ENCODE measurements at regions not wholly inside any gene's neighbourhood (a gene's known extent, or its start where the extent isn't known, plus 50 kb on each side); places are given as distances from the start of the nearest gene placed in this dataset.

DNA sequence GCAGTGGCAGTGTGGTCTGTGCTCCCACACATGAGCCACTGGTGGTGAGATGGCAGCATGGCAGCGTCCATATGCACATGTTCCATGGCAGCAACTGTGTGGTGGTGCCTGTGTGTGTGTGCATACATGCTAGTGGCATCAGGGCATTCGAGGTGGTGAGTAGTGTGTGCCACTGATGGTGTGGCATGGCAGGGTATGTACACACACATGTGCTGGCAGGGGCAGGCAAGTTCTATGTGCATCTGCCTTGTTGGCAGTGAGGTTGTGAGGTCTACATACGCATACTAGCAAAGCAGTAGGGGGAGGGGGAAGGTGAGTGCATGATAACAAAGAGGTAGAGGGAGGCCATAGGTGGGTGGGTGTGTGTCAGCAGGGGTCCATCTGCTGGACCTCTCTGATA is 378.7 kb downstream of the C3orf38 start:
- no peaks in the 10 kb centered on the region for H4K20me1 ChIP-seq (ENCODE audit: insufficient read depth)
- no peak for DNase-seq
- 4% methylated on average over 3 of the region's 3 CpGs for WGBS (ENCODE audit: low lambda C conversion rate)
- H3K4me2 ChIP-seq, result no peak overlapping the region
- no peak overlapping the region for H2AFZ ChIP-seq (ENCODE audit: low read depth)
- H3K9me2 ChIP-seq, result no peaks in the 10 kb centered on the region
- no peaks in the 10 kb centered on the region for H3K27me3 ChIP-seq (ENCODE audit: insufficient read depth)
- no peaks in the 10 kb centered on the region for H3K9me3 ChIP-seq
- no peaks in the 10 kb centered on the region for H3K36me3 ChIP-seq (replicated peaks in 1 of 2; ENCODE audit: control insufficient read depth in 1 of 2, insufficient read depth in 2 of 2, low read length in 1 of 2)
- H3K4me3 ChIP-seq (ENCODE audit: low read depth in 2 of 2, low read length in 1 of 2), result no peak overlapping the region
- TF ChIP-seq RCOR1 (IDR thresholded peaks at IDR 0.05; ENCODE audit: low read length) (no peak), RFX5 (IDR thresholded peaks at IDR 0.05; ENCODE audit: low read length) (no peak), YY1 (IDR thresholded peaks at IDR 0.05; ENCODE audit: low read depth) (no peak), EZH2phosphoT487 (IDR thresholded peaks at IDR 0.05; ENCODE audit: borderline replicate concordance, low read depth) (no peak), TAF1 (IDR thresholded peaks at IDR 0.05; ENCODE audit: borderline replicate concordance, low read depth, low read length) (no peak), RXRA (IDR thresholded peaks at IDR 0.05; ENCODE audit: borderline replicate concordance, low read depth) (no peak), TCF12 (IDR thresholded peaks at IDR 0.05) (no peak), POLR2AphosphoS5 (IDR thresholded peaks at IDR 0.05; ENCODE audit: low read depth, low read length) (no peak), FOSL2 (IDR thresholded peaks at IDR 0.05; ENCODE audit: borderline replicate concordance, low read depth) (no peak)
- TF ChIP-seq, protein P1, sequence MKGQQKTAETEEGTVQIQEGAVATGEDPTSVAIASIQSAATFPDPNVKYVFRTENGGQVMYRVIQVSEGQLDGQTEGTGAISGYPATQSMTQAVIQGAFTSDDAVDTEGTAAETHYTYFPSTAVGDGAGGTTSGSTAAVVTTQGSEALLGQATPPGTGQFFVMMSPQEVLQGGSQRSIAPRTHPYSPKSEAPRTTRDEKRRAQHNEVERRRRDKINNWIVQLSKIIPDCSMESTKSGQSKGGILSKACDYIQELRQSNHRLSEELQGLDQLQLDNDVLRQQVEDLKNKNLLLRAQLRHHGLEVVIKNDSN (IDR thresholded peaks at IDR 0.05; ENCODE audit: borderline replicate concordance, low read depth), result no peak
- TF ChIP-seq, protein P2, sequence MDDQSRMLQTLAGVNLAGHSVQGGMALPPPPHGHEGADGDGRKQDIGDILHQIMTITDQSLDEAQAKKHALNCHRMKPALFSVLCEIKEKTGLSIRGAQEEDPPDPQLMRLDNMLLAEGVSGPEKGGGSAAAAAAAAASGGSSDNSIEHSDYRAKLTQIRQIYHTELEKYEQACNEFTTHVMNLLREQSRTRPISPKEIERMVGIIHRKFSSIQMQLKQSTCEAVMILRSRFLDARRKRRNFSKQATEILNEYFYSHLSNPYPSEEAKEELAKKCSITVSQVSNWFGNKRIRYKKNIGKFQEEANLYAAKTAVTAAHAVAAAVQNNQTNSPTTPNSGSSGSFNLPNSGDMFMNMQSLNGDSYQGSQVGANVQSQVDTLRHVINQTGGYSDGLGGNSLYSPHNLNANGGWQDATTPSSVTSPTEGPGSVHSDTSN (IDR thresholded peaks at IDR 0.05), result no peak
- TF ChIP-seq, protein P3, sequence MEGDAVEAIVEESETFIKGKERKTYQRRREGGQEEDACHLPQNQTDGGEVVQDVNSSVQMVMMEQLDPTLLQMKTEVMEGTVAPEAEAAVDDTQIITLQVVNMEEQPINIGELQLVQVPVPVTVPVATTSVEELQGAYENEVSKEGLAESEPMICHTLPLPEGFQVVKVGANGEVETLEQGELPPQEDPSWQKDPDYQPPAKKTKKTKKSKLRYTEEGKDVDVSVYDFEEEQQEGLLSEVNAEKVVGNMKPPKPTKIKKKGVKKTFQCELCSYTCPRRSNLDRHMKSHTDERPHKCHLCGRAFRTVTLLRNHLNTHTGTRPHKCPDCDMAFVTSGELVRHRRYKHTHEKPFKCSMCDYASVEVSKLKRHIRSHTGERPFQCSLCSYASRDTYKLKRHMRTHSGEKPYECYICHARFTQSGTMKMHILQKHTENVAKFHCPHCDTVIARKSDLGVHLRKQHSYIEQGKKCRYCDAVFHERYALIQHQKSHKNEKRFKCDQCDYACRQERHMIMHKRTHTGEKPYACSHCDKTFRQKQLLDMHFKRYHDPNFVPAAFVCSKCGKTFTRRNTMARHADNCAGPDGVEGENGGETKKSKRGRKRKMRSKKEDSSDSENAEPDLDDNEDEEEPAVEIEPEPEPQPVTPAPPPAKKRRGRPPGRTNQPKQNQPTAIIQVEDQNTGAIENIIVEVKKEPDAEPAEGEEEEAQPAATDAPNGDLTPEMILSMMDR (IDR thresholded peaks at IDR 0.05), result no peak
- TF ChIP-seq, protein P4, sequence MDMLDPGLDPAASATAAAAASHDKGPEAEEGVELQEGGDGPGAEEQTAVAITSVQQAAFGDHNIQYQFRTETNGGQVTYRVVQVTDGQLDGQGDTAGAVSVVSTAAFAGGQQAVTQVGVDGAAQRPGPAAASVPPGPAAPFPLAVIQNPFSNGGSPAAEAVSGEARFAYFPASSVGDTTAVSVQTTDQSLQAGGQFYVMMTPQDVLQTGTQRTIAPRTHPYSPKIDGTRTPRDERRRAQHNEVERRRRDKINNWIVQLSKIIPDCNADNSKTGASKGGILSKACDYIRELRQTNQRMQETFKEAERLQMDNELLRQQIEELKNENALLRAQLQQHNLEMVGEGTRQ (IDR thresholded peaks at IDR 0.05; ENCODE audit: borderline replicate concordance, low read depth, low read length), result no peak
- H3F3A ChIP-seq (replicated peaks; ENCODE audit: insufficient read depth), result no peaks in the 10 kb centered on the region
- H3K9ac ChIP-seq, result no peak overlapping the region
- POLR2A ChIA-PET, result no interaction called here
- no peaks in the 10 kb centered on the region for H3K4me1 ChIP-seq (ENCODE audit: control insufficient read depth in 1 of 2, insufficient read depth in 2 of 2, low read depth in 1 of 2, low read length in 1 of 2)
- CTCF ChIA-PET, result no interaction called here
- no peak overlapping the region for H3K27ac ChIP-seq (ENCODE audit: low read depth in 2 of 2, low read length in 1 of 2)
- H3K79me2 ChIP-seq (ENCODE audit: insufficient read depth), result no peaks in the 10 kb centered on the region

DNA sequence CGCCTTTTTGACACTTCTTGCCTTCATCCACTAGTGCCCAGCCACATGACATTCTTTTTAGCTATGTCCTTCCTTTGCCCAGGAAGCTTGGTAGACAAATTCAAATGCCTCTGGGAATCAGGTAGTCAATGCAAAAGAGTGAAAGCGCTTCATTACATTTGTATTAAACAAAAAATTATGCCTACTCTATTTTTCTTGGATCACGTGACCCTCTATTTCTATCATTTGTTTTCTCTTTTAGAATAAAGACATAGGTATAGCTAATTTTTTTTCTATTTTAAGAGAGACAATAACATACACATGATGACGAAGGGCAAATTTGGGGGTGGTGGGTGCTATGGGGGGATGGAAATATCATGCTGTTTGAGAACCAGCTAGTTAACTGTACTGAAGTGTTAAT is 384.8 kb downstream of the C3orf38 start:
- ChIA-PET CTCF (no interaction called here), POLR2A (no interaction called here)
- H3K4me1 ChIP-seq (ENCODE audit: control insufficient read depth in 1 of 2, insufficient read depth in 2 of 2, low read depth in 1 of 2, low read length in 1 of 2), result no peaks in the 10 kb centered on the region
- no peak overlapping the region for H3K4me3 ChIP-seq (ENCODE audit: low read depth in 2 of 2, low read length in 1 of 2)
- no peaks in the 10 kb centered on the region for H3K36me3 ChIP-seq (replicated peaks in 1 of 2; ENCODE audit: control insufficient read depth in 1 of 2, insufficient read depth in 2 of 2, low read length in 1 of 2)
- under 1% methylated on average over 4 of the region's 4 CpGs for WGBS (ENCODE audit: low lambda C conversion rate)
- H3K9me2 ChIP-seq, result no peaks in the 10 kb centered on the region
- H3K79me2 ChIP-seq (ENCODE audit: insufficient read depth), result no peaks in the 10 kb centered on the region
- H3F3A ChIP-seq (replicated peaks; ENCODE audit: insufficient read depth), result no peaks in the 10 kb centered on the region
- H3K27me3 ChIP-seq (ENCODE audit: insufficient read depth), result no peaks in the 10 kb centered on the region
- no peaks in the 10 kb centered on the region for H3K9me3 ChIP-seq
- no peak overlapping the region for H3K9ac ChIP-seq
- H3K4me2 ChIP-seq, result no peak overlapping the region
- DNase-seq, result no peak
- no peak overlapping the region for H2AFZ ChIP-seq (ENCODE audit: low read depth)
- no peaks in the 10 kb centered on the region for H4K20me1 ChIP-seq (ENCODE audit: insufficient read depth)
- no peak overlapping the region for H3K27ac ChIP-seq (ENCODE audit: low read depth in 2 of 2, low read length in 1 of 2)
- TF ChIP-seq FOXJ3 (CRISPR knock-in tag; IDR thresholded peaks at IDR 0.05) (no peak), GATA2 (CRISPR knock-in tag; IDR thresholded peaks at IDR 0.05) (no peak), YY1 (IDR thresholded peaks at IDR 0.05; ENCODE audit: low read depth) (no peak), FOXM1 (IDR thresholded peaks at IDR 0.05; ENCODE audit: low read depth) (no peak), NRF1 (IDR thresholded peaks at IDR 0.05; ENCODE audit: low read depth, low read length) (no peak), EZH2phosphoT487 (IDR thresholded peaks at IDR 0.05; ENCODE audit: borderline replicate concordance, low read depth) (no peak), NFIC (IDR thresholded peaks at IDR 0.05; ENCODE audit: borderline replicate concordance) (no peak), CHD2 (IDR thresholded peaks at IDR 0.05; ENCODE audit: low read length, partially characterized antibody) (no peak), GABPA (IDR thresholded peaks at IDR 0.05; ENCODE audit: low read depth) (no peak), TEAD4 (IDR thresholded peaks at IDR 0.05; ENCODE audit: borderline replicate concordance, insufficient read depth) (no peak), RXRA (IDR thresholded peaks at IDR 0.05; ENCODE audit: borderline replicate concordance, low read depth) (no peak), POLR2AphosphoS5 (IDR thresholded peaks at IDR 0.05; ENCODE audit: low read depth, low read length) (no peak), TCF12 (IDR thresholded peaks at IDR 0.05) (no peak), ELF1 (IDR thresholded peaks at IDR 0.05) (no peak)
